Stimulated activated CD4-positive, alpha-beta T cell treated with anti-CD3 and anti-CD28 coated beads, Interleukin-15, amount 100 ng/mL, for 24 hours (primary cell): ENCODE measurements at regions not wholly inside any gene's neighbourhood (a gene's known extent, or its start where the extent isn't known, plus 50 kb on each side); places are given as distances from the start of the nearest gene placed in this dataset.
"Not testable (repeated sequence)": the region's sequence is repeated elsewhere in the genome, so short reads cannot be mapped to it uniquely, and the experiment has no call there.

Experiments used
- DNase-seq: peaks from one replicate; pipeline ENCODE4 v3.0.0-alpha.2; 2020

DNA sequence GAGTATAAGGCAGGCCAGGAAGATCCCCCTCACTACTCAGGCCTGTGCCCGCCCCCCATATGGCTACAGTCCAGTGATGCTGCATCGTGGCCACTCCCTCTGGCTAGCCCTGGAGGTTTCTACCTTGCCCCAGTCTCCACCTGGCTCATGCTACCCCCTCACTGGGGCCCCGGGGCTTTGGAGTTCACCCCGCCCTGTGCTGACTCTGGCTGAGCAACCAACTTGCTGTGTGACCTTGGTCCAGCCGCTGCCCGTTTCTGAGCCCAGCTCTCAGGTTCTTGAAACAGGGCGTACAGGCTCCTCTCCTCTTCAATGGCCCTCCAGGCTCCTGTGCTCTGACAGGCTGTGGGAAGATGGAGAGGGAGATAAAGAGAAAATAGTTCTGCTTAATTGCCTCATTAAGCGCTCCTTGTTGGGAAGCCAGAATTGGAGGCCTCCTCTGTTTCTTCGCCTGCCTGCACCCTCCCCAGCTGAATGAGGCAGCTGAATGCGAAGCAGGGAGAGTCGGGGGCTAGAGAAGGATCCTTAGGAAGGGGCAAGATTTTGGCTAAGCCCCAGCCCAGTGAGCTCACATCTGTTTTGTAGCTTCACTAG is 138.2 kb upstream of the NCOR2 start:
- no peak for DNase-seq

DNA sequence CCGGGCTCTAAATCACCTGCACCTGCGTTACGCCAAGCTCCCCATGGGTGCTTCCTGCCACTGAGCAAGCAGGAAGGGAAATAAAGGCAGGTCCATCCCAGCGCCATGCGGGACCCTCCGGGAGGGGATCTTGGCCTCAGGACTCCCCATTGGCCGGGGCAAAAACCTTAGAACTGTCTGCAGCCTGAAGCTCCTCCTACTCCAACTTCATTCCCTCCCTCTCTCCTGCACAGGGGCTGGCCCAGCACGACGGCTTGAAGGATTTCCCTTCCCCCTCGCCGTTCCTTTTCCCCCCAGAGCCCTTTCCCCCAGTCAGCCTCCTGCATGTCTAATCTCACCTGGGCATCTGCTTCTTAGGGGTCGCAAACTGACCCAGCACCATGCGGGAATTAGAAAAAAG is 137.2 kb upstream of the NCOR2 start:
- no peak for DNase-seq

DNA sequence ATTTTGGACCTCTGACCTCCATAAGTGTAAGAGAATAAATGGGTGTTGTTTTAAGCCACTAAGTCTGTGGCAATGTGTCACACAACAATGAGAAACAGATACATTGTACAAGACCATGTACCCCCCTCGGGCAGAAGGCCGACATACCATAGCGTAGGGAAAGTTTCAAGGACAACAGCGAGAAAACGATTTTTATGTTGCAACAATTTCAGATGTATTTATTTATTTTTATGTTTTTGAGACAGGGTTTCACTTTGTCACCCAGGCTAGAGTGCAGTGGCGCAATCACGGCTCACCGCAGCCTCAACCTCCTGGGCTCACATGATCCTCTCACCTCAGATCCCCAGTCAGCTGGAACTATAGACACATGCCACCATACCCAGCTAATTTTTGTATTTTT is 136.4 kb upstream of the NCOR2 start:
- no peak for DNase-seq

DNA sequence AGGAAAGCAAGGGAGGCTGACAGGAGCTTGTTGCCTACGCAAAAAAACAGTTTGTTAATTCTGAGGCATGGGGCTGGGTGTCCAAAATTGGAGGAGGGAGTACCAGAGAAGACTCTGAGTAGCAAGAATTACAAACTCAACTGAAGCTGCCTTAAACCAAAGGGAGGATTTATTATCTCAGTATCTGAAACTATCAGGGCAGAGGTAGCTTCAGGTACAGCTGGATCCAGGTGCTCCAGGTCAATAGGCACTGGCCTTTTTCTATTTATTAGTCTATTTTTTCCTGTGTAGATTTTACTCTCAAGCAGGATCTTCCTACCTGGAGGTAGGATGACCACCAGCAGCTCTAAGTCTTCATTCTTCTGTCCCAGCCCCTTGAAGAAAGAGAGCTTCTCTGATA is 135.3 kb upstream of the NCOR2 start:
- DNase-seq = no peak

DNA sequence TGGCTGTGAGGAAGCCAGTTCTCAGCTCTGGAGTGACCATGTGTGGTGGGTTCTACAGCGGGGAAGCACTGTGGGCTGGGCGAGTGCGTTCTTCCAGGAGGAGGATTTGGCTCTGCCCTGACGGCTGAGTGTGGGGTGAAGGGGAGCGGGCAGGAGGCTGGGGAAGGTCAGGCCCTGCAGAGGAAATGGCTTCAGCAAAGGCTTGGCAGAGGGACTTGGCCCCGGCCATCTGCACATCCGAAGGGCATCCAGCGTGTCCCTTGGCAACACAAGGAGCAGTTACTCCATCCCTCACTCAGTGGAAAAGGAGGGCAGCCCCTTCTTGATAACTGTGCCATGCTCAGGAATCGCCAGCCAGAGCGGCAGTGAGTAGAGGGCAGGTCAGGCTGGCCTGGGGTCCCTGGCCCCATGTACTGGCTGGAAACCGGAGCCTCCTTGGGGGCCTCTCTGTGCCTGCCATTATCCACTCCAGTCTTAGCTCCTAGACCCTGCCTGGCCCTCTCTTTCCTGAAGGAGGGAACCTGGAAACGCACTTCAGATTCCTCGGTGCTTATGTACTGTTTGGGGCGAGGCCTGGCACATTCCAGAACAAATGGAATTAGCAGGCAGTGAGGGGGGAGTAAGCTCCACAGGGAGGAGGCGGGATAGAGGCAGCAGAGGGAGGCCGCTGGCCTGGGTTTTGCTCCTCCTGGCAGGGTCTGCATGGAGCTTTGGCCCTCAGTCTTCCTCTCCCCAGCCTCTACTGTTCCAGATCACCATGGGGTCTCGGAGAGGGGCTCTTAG is 133.6 kb upstream of the NCOR2 start:
- no peak for DNase-seq

DNA sequence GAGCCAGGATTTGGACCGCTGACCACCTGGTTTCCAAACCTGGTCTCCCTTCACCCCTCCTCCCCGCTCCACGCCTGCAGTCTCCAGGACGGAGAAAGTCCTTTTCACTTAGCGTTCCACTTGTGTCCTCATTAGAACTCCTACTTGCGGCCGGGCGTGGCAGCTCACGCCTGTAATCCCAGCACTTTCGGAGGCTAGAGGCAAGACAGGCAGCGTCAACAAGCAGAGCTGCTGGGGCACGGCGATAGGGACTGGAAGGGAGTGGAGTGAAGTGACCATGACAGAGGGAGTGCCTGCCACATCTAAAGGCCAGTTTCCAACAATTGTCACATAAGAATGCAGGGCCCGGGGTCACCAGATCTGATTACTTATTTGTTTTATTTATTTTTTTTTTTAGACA is 132.5 kb upstream of the NCOR2 start:
- DNase-seq = no peak

DNA sequence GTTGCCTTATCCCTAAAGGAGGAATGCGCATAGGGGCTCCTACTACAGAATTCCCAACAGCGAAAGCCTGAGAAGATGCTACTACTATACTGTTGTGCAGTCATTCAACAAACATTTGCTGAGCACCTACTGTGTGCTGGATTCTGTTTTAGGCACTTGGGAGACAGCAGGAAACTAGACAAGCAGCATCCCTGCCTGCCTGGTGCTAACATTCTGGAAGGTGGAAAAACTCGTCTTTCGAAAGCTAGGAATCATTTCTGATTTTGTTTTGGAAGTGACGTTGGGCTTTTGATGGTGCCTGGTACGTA is 131.5 kb upstream of the NCOR2 start:
- no peak for DNase-seq

DNA sequence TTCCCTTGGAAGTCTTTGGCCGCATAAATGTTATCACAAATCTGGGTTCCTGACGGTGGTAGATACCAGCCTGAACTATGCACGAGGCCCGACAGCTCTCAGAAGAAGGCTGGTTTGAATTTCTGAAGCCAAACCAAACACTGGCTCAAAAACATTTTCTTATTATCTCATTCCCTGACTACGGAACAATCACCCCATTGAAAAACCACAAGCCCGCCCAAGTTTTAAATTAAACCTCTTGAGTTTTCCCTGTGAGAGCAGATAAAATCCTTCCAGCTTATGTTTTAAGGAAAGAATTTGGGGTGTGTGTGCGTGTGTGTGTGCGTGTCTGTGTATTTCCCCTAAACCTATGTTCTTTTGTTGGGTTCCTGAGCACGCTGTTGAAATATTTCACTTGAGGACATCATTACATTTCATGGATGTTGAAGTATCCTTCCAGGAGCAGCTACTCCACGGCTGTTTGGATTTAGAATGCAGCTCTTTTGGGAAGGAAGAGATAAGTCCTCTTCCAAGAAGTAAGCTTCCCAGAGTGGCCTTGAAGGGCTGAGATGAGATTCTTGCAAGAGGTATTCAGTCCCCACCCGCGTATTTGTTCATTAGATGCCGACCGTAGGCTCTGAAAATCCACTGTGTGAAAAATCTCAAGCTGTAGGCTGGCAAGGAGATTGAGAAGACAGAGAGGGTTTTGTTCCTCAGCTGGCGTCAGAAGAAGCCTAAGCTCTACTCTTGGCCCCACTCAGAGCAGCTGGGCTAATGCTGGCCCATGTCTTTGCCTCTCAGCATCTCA is 131.0 kb upstream of the NCOR2 start:
- no peak for DNase-seq

DNA sequence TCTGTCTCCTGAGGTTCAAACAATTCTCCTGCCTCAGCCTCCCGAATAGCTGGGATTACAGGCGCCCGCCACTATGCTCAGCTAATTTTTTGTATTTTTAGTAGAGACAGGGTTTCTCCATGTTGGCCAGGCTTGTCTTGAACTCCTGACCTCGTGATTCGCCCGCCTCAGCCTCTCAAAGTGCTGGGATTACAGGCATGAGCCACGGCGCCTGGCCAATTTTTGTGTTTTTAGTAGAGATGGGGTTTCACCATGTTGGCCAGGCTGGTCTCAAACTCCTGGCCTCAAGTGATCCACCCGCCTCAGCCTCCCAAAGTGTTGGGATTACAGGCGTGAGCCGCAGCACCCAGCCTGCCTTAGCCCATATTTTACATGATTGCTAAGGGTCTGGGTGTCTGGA is 130.3 kb upstream of the NCOR2 start:
- not testable (repeated sequence) for DNase-seq

DNA sequence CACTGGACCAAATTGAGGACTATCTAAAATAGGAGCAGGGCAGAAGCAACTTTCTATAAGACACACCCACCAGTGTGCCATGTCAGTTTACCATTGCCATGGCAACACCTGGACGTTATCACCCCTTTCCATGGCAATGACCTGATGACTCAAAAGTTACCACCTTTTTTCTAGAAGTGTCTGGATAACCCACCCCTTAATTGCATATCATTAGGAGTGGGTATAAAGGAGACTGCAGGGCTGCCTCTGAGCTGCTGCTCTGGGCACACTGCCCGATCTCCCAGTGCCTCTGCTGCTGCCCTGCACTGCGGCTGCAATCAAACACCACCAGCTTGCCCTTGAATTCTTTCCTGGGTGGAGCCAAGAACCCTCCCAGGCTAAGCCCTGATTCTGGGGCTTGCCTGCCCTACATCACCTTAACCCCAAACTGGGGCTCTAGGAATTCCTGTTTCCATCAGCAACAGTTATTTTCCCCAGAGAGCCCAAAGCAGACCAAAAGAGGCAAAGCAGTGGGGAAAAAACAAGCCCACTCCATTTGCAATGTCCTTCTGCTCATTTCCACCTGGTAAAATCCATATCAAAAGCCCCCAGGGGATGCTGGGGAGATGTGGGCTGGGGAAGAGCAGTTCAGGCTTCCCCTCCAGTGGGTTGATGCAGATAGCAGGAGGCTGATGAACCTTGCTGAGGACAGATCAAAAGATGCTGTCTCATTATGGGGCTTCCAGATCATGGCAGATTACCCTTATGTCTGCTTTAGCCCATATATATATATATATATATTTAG is 129.5 kb upstream of the NCOR2 start:
- no peak for DNase-seq

DNA sequence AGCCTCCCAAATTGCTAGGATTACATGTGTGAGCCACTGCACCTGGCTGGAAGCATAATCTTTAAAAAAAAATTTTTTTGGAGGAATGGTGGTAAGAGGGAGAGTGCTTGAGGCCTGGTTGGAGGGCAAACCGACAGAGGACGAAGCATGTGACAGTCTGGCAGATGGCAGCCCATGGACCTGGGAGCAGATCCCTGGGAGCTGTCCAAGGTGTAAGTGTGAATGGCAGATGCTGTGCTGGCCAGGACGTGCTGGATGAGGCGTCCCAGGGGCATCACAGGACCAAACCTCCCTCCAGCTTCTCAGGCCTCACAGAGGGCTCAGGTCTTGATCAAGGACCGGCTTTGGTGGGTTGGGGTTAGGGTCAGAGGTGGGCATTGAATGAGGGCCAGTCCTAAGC is 128.4 kb upstream of the NCOR2 start:
- no peak for DNase-seq

DNA sequence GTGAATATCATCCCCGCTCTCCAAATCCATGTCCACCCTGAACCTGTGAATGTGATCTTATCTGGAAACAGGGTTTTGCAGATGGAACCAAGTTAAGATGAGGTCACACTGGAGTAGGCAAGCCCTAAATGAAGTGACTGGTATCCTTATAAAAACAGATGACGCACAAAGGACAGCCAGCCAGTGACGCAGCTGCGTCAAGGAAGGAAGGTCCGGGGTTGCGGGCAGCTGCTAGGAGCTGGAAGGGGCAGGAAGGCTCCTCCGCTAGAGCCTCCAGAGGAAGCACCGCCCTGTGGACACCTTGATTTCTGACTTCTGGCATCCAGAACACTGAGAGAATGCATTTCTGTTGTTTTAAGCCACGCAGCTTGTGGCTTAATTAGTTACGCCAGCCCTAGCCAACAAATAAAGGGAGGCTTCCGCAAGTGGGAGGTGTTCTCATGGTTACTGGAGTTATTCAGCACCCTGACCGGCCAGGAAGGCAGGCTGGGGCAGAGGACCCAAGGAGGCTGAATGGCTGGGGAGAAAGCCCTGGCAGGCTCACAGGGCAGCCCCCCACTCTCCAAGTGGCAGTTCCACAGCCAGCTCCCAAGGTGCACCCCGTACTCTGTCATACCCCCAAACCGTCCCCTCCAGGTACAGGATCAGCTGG is 127.6 kb upstream of the NCOR2 start:
- no peak for DNase-seq

DNA sequence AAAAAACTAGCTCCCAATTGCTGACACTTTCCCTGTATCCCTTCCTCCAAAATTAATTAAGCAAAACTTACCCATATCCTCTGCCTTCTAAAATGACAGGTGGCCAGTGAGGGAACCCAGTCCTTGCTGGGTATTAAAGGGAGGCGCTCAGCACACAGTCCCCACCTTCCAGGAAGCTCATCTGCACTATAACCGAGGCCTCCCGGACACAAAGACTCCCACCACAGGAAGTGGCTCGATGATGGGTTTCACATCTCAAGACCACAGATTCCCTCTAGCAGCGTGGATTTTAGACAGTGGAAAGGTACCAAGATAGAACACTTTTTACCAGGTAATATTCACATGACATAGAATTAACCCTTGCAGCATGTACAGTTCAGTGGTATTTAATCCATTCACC is 126.8 kb upstream of the NCOR2 start:
- DNase-seq = peak; percentile 40

DNA sequence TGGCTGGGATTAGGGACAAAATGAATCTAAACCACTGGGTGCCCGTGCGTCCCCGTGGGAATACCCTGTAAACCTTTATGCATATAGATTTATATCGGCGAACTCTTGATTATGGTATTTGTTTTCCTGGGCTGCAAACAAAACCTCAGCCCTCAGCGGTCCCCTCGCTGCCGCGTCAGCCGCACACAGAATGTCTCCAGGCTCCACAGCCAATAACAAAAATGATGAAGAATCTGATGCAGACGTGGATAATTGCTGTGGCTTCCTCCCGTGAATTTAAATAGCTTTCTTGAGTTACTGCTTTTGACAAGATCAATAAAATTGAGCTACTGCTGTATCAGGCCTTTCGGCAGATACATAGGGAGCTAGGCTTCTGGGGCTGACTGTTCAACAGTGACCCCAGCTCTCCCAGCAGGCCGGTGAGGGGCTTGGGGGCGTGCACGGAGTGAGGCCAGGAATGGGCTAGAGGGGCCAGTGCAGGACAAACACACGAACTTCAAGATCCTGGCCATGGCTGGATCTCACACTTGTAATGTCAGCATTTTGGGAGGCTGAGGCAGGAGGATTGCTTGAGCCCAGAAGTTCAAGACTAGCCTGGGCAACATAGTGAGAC is 125.8 kb upstream of the NCOR2 start:
- no peak for DNase-seq

DNA sequence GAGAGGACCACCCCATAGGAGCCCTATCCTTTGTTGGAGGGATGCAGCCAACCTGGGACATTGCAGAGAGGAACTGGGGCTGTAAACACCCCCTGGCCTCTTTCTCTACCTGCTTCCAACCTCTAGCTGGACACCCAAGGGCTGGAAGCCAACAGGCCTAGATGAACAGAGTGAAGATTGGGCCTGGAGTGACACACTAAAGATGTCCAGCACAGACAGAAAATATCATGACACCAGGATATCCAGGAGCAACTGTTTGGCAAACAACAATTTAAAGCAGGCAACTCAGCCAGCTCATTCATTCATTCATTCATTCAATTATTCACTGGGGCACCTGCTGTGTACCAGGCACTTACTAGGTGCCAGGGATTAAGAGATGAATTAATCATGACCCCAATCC is 125.0 kb upstream of the NCOR2 start:
- DNase-seq = no peak

DNA sequence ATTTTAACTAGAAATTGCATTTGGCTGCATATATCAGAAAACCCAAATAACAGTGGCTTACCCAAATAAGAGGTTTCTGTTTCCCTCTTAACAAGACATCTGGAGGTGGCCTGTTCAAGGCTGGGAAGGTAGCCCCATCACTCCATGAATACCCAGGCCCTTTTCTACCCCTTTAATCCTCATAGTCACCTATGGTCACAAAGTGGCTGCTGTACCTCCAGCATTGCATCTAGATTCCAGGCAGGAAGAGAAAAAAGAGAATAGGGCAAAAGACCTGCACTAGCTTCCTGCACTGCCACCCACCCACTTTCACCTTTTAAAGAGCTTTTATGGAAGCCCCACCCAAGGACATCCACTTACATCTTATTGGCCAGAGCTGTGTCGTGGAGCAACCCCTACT is 124.0 kb upstream of the NCOR2 start:
- DNase-seq = no peak

DNA sequence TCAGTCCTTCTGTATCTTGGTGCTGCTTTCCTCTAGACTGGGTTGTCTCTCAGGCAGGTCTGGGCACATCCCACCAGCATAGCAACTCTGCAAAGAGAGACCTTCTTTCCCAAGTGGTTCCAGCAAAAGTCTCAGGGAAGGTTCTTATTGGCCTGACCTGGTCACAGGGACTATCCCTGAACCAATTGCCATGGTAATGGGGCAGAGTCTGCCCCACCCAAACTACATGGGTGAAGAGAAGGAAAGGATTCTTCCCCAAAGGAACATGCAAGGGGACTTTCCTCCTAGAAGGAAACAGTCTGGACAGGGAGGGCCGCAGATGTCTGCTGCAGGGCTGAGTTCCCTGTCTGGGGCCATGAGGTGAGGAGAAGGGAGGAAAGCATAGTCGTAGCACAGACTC is 122.2 kb upstream of the NCOR2 start:
- no peak for DNase-seq

DNA sequence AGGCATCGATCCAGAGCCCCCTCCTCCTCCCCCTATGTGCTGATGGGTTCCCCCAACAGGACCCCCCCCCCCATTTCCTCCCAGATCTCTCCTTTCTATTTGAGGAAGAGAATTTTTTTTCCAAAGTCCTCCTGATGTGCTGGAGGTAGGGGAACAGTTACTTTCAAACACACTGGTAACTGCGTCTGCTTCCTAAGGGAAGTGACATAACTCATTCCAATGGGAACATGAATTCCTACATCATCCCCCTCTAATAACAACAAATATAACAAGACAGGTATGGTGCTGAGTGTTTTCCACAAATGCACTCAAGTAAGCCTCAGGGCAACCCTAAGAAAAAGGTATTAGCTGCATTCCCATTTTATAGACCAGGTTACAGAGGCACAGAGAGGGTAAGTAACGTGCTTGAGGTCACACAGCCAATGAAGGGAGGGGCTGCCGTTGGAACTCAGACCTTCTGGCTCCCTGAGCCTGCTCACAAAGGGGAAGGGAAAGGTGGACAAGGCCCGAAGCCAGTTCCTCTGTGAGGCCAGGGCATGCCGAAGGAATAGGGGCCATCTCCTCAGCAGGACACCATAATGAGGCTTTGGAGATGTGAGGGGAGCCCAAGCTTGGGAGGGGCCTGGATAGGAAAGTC is 121.1 kb upstream of the NCOR2 start:
- no peak for DNase-seq

DNA sequence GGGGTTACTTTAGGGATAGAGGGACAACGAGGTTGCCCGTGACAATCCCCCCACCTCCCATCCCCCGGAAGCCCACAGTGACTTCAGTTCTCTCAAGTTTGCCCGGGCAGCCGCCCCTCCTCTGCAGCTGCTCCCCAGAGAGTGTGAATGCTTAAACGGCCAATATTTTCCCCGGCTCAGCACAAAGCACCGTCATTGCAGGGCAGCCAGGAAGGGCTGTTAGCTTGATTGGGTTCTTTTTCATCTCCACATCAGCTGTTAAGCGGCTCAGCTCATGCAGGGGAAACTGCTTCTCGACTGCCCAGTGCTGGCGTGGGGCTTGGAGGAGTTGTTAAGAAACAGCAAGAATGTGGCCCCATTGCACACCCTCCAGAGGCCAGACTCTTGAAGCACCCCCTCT is 120.5 kb upstream of the NCOR2 start:
- peak; percentile 18 for DNase-seq

DNA sequence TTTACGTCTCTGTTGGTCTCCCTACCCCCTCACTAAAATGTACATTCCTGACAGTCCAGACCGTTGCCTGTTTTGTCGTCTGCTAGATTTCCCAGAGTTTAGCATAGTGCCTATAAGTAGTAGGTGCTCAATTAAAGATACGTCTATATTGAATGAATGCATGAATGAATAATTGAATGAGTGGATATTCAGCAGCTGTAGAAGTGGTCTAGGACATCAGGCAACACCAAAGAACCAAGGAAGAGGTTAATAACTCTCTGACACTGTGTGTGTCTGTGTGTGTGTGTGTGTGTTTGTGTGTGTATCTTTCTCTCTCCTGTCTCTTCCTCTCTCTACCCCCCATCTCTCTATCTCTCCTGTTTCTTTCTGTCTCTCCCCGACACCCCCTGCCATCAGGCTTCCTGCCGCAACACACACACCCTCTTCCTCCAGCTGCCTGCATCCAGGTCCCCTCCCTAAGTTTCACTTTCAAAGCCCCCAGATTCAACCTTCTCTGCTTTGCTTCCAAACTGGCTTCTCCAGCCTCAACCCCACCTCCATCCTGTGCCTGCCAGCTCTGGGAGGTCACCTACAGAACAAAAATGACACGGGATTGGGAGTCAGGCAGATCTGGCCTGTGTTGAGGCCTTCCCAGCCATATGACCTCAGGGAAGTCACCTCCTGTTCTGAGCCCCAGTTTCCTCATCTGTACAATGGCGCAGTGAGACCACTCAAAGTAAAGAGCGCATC is 119.9 kb upstream of the NCOR2 start:
- DNase-seq = no peak
